NOMO-1 treated with DMSO at 0.1 percent for 48 hours (cell line): ENCODE measurements at regions not wholly inside any gene's neighbourhood (a gene's known extent, or its start where the extent isn't known, plus 50 kb on each side); places are given as distances from the start of the nearest gene placed in this dataset.

ENCODE experiments used
- DNase-seq: peaks from one replicate; lab custom pipeline; 2025; ENCODE audit not compliant: unreplicated experiment; lab: John Stamatoyannopoulos, UW

DNA sequence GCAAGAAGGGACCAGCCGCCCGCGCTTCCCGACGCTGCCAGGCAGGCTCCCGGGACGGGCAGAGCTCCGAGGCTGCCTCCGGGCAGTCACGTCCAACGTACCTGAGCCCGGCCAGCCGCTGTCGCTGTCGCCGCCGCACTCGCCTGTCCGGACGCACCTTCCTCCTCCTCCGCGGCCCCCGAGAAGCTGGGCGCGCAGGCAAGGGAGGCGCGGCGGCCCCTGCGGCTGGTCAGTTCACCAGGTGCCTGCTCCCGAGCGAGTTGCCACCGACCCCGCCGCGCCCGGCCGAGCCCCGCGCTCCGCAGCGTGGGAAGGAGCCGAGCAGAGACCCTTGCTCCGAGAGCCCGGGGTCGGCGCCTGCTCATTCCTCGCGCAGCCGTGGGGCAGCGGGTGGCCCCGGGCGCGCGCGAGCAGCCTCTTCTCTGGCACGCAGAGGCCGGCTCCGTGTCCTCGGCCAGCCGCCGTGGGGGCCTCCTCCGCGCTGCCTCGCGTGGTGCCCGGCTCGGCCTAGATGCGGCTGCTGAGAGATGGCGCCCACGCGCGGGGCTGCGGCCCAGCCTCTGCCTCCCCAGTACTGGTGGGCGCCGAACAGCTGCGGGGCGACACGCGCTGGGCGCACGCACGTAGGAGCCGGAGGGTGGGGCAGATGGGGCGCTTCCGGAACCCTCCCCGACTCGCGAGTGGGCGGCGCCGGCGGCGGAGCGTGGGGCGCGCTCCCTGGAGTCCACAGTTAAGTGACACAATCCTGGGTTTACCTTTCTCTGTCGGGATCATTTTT lies 419.4 kb downstream of the UQCRFS1 start:
- no peak for DNase-seq

DNA sequence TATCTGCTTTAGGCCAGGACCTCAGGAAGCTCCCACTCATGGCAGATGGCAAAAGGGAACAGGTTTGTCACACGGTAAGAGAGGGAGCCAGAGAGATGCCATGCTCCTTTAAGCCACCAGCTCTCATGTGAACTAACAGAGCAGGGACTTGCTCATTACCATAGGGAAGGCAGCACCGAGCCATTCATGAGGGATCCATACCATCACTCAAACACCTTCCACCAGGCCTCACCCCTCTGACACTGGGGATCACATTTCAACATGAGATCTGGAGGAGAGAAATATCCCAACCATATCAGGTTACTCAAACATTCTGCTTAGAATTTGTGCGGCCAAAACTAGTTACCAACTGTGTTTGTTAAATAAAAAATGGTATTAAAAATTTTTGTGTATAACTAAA lies 427.0 kb downstream of the UQCRFS1 start:
- no peak for DNase-seq

DNA sequence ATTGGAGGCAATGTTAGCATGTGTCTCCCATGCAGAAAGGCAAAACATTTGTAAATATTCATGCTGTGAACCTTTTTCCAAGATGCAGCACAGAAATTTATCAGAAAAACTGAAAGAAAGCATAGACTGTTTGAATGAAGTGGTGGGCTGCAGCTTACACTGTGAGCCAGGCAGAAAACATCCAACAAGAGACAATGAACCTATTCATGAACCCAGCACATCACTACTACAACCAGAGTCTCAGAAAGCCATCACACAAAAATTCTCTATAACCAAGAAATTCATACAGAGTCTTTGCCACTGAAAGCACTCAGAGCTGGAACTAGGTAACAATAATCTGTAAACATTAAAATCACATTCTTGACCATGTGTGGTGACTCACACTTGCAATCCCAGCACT lies 448.9 kb downstream of the UQCRFS1 start:
- no peak for DNase-seq

DNA sequence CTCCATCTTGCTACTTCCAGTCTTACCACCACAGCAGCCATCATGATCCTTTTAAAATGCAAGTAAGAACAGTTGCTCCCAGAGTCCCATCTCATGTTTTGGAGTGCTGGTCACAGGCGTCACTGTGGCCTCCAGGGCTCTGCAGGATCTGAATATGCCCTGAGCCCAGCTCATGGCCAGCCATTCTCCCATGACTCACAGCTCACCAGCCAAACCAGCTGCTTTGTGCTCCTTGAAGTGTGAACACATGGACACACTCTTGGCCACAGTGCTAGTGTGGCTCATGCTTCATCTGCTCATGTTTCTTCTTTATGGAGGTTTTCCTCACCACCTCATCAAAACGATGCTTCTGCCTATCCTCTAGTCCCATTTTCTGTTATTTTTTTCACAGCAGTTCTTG lies 466.5 kb downstream of the UQCRFS1 start:
- no peak for DNase-seq

- DNase-seq: no peak
These were observed 468.0 kb downstream of the UQCRFS1 start for GRCh38 chr19:28744943-28745342.

GRCh38 chr19:28744014-28744413 lies 468.9 kb downstream of the UQCRFS1 start:
- no peak for DNase-seq

GRCh38 chr19:28737021-28737895 lies 475.7 kb downstream of the UQCRFS1 start:
- DNase-seq: peak; percentile 39

- no peak for DNase-seq
These were observed 476.4 kb downstream of the UQCRFS1 start for GRCh38 chr19:28736528-28736927.

GRCh38 chr19:28731577-28731976 lies 481.4 kb downstream of the UQCRFS1 start:
- no peak for DNase-seq

DNA sequence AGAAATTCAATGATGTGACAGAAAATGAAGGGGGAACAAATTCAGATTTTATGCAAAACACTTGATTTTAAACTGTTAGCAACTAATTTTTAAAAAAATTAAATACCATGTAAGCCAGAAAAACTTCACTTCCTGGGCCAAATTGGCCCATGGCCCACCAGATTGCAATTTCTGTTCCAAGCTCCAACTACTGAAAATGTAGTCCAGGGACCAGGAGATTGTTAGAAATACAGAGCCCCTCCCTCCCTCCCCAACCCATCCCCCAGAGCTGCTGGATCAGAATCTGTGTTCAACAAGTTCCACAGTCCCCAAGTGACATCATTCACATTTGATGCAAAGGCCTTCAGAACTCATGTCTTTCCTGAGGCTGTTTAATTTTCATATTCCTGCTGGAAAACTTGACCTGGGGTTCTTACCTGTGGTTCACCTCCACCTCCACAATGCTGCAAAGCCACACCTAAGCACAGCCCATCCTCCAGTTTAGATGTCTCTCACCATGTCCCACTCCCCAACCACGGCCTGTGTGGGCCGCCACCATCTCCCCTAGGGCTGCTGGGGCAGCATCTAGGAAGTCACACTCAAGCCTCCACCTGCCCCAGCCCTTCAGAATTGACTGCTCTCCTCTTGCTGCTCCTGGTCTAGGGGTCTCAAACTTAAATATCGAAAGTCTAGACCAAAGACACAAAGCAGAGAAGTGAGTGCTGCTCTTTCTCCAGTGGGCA lies 482.0 kb downstream of the UQCRFS1 start:
- DNase-seq: no peak

DNA sequence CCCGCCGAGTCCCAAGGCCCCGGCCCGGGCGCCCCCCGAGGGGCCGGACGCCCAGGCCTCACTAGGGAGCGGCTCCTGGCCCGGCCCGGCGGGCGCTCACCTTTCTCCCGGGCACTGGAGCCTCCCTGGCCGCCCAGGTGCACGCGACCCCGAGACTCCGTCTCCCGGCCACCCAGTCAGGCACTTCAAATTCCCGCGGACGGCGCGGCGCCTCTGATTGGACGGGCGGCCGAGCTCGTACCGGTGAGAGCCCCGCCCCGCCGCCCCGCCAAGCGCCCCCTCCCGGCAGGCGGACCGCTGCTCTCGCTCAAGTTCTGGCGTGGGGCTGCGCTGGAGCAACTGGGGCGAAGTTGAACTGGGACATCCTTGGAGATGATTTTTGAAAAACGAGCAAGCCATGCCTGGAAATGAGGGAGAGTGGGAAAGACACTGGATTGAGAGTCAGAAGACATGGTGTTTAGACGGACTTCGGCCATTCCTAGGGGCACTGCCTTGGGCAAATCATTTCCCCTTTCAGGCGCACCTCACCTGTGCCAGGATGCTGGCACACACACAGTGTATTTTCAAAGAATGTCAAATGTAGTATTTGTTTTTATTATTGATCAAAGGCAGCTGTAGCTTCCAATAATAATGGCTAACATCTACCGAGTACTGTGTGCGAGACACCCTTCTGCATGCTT lies 485.3 kb downstream of the UQCRFS1 start:
- DNase-seq: no peak

DNA sequence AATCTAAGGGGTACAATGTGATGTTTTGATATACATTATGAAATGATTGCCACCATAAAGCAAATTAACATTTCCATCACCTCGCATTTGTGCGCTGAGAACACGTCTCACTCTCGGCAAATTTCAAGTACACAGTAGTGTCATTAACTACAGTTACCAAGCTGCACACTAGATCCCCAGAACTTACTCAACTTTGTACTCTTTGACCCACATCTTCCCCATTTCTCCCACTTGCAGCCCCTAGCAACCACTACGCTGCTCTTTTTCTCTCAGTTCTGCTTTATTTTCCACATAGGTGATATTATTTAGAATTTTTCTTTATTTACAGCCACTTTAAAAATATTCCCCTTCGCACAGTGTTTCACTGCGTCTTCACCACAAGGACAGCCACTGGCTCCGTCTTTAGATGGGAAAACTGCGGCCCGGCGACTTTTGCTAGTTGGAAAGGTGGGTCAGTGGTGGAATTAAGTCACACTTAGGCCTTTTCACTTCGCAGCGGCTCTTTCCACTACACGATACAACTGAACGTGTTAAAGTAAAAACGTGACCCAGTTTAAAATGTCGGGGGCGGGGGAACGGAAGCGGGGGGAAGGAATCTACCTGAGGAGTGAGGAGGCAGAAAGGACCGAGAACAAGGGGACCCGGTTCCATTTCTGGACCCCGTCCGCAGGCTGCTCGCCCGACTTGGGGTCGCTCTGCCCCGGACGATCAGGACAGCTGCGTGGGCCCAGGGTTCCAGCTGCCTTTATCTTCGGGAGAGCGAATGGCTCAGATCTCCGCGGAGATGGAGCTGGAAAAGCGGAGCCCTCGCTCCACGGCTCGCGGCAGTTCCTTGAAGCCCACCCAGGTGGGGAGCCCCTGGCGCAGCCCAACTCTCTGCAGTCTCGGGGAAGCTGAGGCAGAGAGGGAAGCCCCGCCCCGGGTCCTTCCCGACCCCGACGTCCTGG lies 486.1 kb downstream of the UQCRFS1 start:
- DNase-seq: no peak

DNA sequence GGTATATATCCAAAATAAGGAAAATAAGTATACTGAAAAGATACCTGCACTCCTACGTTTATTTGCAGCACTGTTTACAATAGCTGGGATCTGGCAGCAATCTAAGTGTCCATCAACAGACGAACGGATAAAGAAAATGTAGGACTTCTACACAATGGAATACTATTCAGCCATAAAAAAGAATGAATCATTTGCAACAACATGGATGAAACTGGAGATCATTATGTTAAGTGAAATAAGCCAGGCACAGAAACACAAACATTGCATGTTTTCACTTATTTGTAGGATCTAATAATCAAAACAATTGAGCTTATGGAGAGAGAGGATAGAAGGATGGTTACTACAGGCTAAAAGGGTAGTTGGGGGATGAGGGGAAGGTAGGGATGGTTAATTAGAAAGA lies 494.0 kb downstream of the UQCRFS1 start:
- no peak for DNase-seq

- DNase-seq: no peak
These were observed 497.8 kb downstream of the UQCRFS1 start for GRCh38 chr19:28715157-28715556.

- no peak for DNase-seq
These were observed 501.5 kb downstream of the UQCRFS1 start for GRCh38 chr19:28711411-28711810.

DNA sequence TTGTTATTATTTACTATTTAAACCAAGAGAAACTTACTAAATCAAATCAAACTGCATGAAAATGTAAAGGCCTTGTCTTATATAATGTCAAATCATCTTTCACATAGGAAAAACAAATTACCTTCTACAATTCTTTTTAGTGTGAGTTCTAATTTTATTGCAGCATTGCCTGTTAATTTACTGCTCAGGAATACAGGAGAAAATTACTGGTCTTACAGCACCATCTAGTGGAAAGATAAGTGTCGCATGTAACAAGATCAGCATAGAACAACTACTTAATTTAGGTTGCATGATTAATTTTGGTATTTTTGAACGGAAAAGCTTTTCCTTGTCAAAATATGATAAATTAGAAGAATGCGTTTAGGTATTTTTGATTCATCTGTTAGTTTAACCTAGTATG lies 502.7 kb downstream of the UQCRFS1 start:
- DNase-seq: peak; percentile 45

- no peak for DNase-seq
These were observed 506.3 kb downstream of the UQCRFS1 start for GRCh38 chr19:28706693-28707092.

DNA sequence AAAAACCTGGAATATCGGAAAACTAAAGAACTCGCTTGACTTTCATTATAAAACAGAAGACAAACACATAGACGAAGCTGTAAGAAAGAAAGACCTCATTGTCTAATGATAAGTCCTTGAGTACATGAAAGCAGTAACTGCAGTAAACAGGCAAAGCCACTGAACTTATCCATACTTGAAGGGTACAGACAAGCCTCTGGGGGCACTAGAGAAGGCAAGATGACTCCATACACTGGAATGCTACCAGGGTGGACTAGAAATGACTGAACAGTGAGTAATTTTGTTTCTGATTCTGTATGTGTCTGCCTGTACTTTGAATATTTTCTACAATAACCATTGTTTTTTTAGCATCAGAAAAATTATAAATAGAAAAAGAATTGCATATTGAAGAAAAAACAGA lies 507.9 kb downstream of the UQCRFS1 start:
- DNase-seq: no peak

DNA sequence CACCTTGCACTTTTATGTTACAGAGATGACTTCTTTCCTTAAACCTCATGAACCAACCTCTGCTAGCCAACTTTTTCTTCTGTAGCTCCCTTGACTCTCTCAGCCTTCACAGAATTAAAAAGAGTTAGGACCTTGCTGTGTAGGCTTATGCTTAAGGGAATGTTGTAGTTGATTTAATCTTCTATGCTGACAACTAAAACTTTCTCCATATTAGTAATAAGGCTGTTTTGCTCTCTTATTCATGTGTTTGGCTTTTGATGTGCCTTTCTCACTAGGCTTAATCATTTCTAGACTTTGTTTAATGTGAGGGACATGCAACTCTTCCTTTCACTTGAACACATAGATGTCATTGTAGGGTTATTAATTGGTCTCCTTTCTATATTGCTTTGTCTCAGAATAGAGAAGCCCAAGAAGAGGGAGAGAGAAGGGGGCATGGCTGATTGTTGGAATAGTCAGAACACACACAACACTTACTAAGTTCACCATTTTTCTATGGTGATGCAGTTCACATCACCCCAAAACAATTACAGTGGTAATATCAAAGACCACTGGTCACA lies 509.5 kb downstream of the UQCRFS1 start:
- DNase-seq: no peak

DNA sequence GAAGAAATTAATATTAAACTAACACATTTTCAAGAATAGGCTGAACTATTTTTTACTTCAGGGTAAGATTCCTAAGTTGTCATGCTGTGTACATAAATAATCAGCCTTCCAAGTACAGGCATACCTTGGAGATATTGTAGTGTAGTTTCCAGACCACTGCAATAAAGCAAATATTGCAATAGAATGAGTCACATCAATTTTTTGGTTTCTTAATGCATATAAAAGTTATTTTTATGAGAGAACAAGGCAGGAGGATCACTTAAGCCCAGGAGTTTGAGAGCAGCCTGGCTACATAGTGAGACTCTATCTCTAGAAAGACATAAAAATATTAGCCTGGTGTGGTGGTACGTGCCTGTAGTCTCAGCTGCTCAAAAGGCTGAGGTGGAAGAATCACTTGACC lies 511.5 kb downstream of the UQCRFS1 start:
- no peak for DNase-seq
